GM12874 (cell line): ENCODE measurements at regions not wholly inside any gene's neighbourhood (a gene's known extent, or its start where the extent isn't known, plus 50 kb on each side); places are given as distances from the start of the nearest gene placed in this dataset.

Experiments
- TF ChIP-seq, protein P1 (sequence below): IDR thresholded peaks from 2 replicates; pipeline ENCODE4 v1.5.1; 2011; ENCODE audit warnings: low read depth, mild to moderate bottlenecking, control low read depth, low read length, moderate library complexity; ENCODE audit not compliant: insufficient read depth

- TF ChIP-seq, protein P1, sequence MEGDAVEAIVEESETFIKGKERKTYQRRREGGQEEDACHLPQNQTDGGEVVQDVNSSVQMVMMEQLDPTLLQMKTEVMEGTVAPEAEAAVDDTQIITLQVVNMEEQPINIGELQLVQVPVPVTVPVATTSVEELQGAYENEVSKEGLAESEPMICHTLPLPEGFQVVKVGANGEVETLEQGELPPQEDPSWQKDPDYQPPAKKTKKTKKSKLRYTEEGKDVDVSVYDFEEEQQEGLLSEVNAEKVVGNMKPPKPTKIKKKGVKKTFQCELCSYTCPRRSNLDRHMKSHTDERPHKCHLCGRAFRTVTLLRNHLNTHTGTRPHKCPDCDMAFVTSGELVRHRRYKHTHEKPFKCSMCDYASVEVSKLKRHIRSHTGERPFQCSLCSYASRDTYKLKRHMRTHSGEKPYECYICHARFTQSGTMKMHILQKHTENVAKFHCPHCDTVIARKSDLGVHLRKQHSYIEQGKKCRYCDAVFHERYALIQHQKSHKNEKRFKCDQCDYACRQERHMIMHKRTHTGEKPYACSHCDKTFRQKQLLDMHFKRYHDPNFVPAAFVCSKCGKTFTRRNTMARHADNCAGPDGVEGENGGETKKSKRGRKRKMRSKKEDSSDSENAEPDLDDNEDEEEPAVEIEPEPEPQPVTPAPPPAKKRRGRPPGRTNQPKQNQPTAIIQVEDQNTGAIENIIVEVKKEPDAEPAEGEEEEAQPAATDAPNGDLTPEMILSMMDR, result no peak
Observed at GRCh38 chr9:31677877-31678276, 706.6 kb upstream of the ACO1 start.

DNA sequence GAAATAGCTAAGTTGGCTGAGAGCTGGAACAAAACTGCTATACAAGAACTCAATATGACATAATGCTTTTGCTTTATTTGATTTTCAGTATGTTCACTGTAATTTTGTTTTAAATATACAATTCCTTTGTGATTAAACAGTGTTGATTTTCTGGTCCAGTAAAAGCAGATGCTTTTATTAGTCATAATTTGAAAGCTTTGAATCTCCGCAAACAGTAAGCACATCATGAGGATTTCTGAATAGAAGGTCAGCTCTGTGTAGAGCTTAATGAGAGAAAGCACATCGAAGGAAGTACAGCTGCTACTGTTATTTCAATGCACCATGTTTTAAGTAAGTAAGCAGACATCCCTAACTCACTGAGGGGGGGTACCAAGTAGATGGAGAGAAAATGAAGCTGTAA lies 701.3 kb upstream of the ACO1 start:
- TF ChIP-seq, protein P1, result no peak

- TF ChIP-seq, protein P1, result no peak
Observed at GRCh38 chr9:31697956-31698355, 686.5 kb upstream of the ACO1 start.

DNA sequence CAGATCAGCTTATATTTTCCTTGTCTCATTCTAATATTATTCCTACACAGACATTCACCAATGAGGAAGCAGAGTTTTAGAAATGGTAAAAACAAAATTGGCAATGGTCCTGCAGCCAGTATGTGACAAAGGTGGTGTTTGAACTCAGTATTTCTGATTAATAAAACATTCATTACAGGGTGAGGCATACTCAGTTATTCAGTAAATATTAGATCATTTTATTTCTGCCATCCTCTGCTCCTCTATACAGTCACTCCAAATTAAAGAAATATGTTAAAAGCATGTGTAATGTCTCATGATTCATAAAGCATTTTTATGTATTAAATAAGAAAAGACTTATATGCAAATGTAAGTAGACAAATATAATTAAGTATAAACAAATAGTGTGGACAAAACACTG lies 684.6 kb upstream of the ACO1 start:
- TF ChIP-seq, protein P1, result no peak

DNA sequence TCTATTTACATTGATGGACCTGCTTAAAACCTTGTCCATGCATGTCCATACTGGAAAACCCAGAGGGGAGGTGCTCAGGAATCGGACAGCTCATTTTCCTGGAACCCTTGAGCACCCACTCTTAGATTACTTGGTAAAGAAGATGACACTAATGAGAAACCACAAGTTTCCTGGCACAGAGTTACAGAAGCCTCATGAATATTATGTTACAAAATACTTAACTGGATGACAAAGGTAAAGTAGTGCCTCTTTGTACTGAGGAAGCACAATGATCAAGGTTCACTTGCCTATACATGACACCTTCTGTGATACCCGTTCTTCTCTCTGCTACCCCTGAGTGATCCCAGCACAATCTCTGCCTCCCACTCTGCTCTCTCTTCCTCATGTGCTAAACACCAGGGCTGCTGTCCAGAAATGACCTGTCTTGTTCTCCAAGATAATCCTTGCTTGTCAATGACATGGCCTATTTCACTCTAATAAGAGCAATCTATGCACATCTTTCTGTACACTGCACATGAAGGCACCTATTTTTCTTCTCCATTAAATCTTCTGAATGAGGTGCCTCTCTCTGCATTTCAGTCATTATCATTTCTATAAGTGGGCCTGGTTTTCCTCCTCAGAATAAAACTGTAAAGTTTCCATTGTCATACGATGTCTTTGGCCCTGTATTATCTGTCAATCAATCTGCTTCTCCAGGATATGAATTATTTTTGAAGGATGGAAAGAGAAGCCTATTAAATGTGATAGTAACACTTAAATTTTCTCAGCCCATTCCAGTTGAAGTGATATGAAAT lies 684.0 kb upstream of the ACO1 start:
- TF ChIP-seq, protein P1, result no peak

DNA sequence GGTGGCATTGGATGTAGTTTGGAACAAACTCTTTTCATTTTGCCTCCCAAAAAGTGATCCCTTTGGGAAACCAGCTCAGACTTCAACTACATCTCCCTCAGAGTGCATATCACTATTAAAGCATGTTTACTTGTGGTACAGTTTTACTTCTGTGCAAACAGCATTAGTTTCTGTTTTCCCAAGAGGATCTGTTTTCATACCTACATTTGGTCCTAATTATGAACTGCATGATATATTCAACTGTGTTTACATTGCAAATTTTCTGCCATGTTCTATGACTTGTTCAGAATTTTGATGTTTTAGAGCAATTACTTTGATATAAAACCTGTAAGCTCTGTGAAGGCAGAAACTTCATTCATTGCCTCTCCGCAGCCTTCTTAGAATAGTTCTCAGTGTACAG lies 681.5 kb upstream of the ACO1 start:
- TF ChIP-seq, protein P1, result no peak

DNA sequence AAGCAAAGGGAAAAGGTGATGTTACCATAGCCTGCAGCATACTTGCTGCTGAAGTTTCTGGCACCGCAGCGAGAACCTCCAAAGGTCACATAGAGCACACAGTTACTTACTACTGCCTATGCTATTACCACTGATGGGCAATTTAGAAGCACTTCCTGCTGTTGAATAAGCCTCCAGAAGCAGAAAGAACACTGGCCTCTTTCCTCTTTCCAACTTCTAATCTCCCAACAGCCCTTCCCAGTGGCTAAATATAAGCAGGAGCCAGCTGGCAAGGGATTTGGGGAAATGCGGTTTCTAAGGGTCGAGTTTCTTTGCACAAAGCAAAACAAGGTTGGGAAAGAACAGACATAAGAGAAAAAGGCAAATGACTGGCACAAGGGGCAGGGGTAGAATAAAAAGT lies 669.2 kb upstream of the ACO1 start:
- TF ChIP-seq, protein P1, result no peak
